ENCODE measurements at regions not wholly inside any gene's neighbourhood (a gene's known extent, or its start where the extent isn't known, plus 50 kb on each side); places are given as distances from the start of the nearest gene placed in this dataset.

DNA sequence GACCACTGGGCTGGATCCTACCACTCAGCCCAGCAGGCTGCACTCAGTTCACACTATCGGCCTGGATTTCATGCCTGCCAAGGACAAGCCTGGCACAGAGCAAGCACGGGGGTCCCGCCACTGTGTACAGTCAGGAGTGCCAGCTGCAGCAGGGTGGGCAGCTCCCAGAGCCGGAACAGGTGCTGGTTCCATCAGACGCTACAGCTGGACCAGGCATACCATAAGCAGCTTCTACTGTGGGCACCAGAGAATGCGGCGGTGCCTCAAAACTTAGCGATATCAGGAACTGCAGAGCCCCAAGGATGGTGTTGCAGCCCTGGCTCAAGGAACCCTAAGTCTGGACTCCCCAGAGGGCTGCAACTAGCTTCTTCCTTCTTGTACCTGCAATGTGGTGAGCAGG, 124.8 kb downstream of the BCHE start:
- TF ChIP-seq, protein P1, sequence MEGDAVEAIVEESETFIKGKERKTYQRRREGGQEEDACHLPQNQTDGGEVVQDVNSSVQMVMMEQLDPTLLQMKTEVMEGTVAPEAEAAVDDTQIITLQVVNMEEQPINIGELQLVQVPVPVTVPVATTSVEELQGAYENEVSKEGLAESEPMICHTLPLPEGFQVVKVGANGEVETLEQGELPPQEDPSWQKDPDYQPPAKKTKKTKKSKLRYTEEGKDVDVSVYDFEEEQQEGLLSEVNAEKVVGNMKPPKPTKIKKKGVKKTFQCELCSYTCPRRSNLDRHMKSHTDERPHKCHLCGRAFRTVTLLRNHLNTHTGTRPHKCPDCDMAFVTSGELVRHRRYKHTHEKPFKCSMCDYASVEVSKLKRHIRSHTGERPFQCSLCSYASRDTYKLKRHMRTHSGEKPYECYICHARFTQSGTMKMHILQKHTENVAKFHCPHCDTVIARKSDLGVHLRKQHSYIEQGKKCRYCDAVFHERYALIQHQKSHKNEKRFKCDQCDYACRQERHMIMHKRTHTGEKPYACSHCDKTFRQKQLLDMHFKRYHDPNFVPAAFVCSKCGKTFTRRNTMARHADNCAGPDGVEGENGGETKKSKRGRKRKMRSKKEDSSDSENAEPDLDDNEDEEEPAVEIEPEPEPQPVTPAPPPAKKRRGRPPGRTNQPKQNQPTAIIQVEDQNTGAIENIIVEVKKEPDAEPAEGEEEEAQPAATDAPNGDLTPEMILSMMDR (IDR thresholded peaks at IDR 0.05) = no peak
- TF ChIP-seq POLR2A (IDR thresholded peaks at IDR 0.05) = no peak

Measured in right lobe of liver (tissue), 4 donors.